HG03175 (cell line): ENCODE measurements at regions not wholly inside any gene's neighbourhood (a gene's known extent, or its start where the extent isn't known, plus 50 kb on each side); places are given as distances from the start of the nearest gene placed in this dataset.
"Not testable (repeated sequence)": the region's sequence is repeated elsewhere in the genome, so short reads cannot be mapped to it uniquely, and the experiment has no call there.

ENCODE experiments used
- ATAC-seq: cut with Tn5 transposase; IDR thresholded peaks from one replicate; pipeline ENCODE4 v1.9.1; 2021; ENCODE audit warnings: mild to moderate bottlenecking, moderate library complexity; ENCODE audit not compliant: unreplicated experiment

- ATAC-seq: no peak
Measured at GRCh38 chrX:25442499-25442898, 426.7 kb upstream of the ARX start.

- ATAC-seq: no peak
Measured at GRCh38 chrX:25433307-25433706, 417.5 kb upstream of the ARX start.

- no peak for ATAC-seq
Measured at GRCh38 chrX:25432396-25432795, 416.6 kb upstream of the ARX start.

GRCh38 chrX:25427873-25428555 lies 412.2 kb upstream of the ARX start:
- ATAC-seq: no peak

GRCh38 chrX:25404163-25404562 lies 388.4 kb upstream of the ARX start:
- ATAC-seq: not testable (repeated sequence)

- ATAC-seq: no peak
Measured at GRCh38 chrX:25389266-25389665, 373.5 kb upstream of the ARX start.

GRCh38 chrX:25383196-25383595 lies 367.4 kb upstream of the ARX start:
- ATAC-seq: no peak

- no peak for ATAC-seq
Measured at GRCh38 chrX:25356456-25356855, 340.7 kb upstream of the ARX start.

GRCh38 chrX:25344161-25344936 lies 328.6 kb upstream of the ARX start:
- ATAC-seq: no peak

GRCh38 chrX:25343060-25343459 lies 327.3 kb upstream of the ARX start:
- no peak for ATAC-seq

- no peak for ATAC-seq
Measured at GRCh38 chrX:25337841-25338240, 322.1 kb upstream of the ARX start.

GRCh38 chrX:25300994-25301393 lies 285.2 kb upstream of the ARX start:
- ATAC-seq: no peak

- peak; percentile 83 for ATAC-seq
Measured at GRCh38 chrX:25296850-25297249, 281.1 kb upstream of the ARX start.

- ATAC-seq: no peak
Measured at GRCh38 chrX:25295466-25295865, 279.7 kb upstream of the ARX start.

GRCh38 chrX:25290132-25290531 lies 274.4 kb upstream of the ARX start:
- ATAC-seq: no peak

GRCh38 chrX:25288676-25289075 lies 272.9 kb upstream of the ARX start:
- ATAC-seq: no peak

GRCh38 chrX:25287521-25287920 lies 271.8 kb upstream of the ARX start:
- ATAC-seq: no peak

GRCh38 chrX:25285598-25285997 lies 269.8 kb upstream of the ARX start:
- no peak for ATAC-seq

GRCh38 chrX:25279510-25279909 lies 263.7 kb upstream of the ARX start:
- no peak for ATAC-seq

GRCh38 chrX:25278341-25278740 lies 262.6 kb upstream of the ARX start:
- no peak for ATAC-seq

- ATAC-seq: no peak
Measured at GRCh38 chrX:25277574-25277973, 261.8 kb upstream of the ARX start.

GRCh38 chrX:25275159-25275558 lies 259.4 kb upstream of the ARX start:
- ATAC-seq: no peak

GRCh38 chrX:25241461-25241860 lies 225.7 kb upstream of the ARX start:
- ATAC-seq: no peak
